H1 (cell line): ENCODE measurements at regions not wholly inside any gene's neighbourhood (a gene's known extent, or its start where the extent isn't known, plus 50 kb on each side); places are given as distances from the start of the nearest gene placed in this dataset.

Source experiments
- CTCF ChIA-PET: fragments of 300-600 bp; sonication (Branson Sonifier 250); formaldehyde crosslinking; loops from one replicate; lab custom pipeline; 2021; ENCODE audit not compliant: partially characterized antibody; lab: Charles Lee
- POLR2A ChIA-PET: fragments of 300-600 bp; sonication (Branson Sonifier 250); formaldehyde crosslinking; loops from one replicate; lab custom pipeline; 2021; ENCODE audit warnings: inconsistent platforms; ENCODE audit not compliant: partially characterized antibody; lab: Charles Lee
- DNase-seq, 2 experiments: peaks; one replicate each; pipeline versions ENCODE4 v3.0.0 to v3.0.0-alpha.2; 2010 to 2022; ENCODE audit warnings: low spot score in 2 of 2, low read depth in 1 of 2, mixed read lengths in 1 of 2
- FAIRE-seq: peaks from 2 replicates; lab custom pipeline; 2011; peaks lifted over from hg19 to GRCh38; lab: Jason Lieb, UNC
- H2AFZ ChIP-seq: 2 replicates; pipeline ENCODE4 v1.8.1; 2012; ENCODE audit warnings: low read length, inconsistent platforms
- H2AK5ac ChIP-seq: 2 replicates; pipeline ENCODE4 v1.6.1; 2013; ENCODE audit warnings: low read depth, low read length
- H2BK120ac ChIP-seq: replicated peaks from 2 replicates; pipeline ENCODE3; 2013; ENCODE audit warnings: low read depth, low read length, inconsistent platforms
- H2BK12ac ChIP-seq: 2 replicates; pipeline ENCODE4 v1.6.1; 2013; ENCODE audit warnings: low read depth, low read length
- H2BK15ac ChIP-seq: 2 replicates; pipeline ENCODE4 v1.6.1; 2013; ENCODE audit warnings: low read length
- H2BK20ac ChIP-seq: 2 replicates; pipeline ENCODE4 v1.6.1; 2013; ENCODE audit warnings: low read length
- H2BK5ac ChIP-seq: 2 replicates; pipeline ENCODE4 v1.6.1; 2013; ENCODE audit warnings: low read depth, low read length
- H3K14ac ChIP-seq: 2 replicates; pipeline ENCODE4 v1.6.1; 2013; ENCODE audit warnings: inconsistent platforms; ENCODE audit not compliant: insufficient read length
- H3K18ac ChIP-seq: 2 replicates; pipeline ENCODE4 v1.6.1; 2013; ENCODE audit warnings: low read length; ENCODE audit errors: extremely low read depth
- H3K23ac ChIP-seq: 2 replicates; pipeline ENCODE4 v1.6.1; 2013; ENCODE audit warnings: inconsistent platforms; ENCODE audit not compliant: insufficient read length
- H3K23me2 ChIP-seq: 2 replicates; pipeline ENCODE4 v1.6.1; 2013; ENCODE audit warnings: low read depth, low read length
- H3K27ac ChIP-seq: 2 replicates; pipeline ENCODE4 v1.6.1; 2011; ENCODE audit warnings: low read depth, low read length, inconsistent platforms
- H3K27me3 ChIP-seq, 4 experiments: replicated peaks in 1 of 4; 1 replicate in 1 of 4; 2 replicates in 3 of 4; pipeline versions ENCODE4 v1.6.1 to v1.8.1; 2011 to 2013; ENCODE audit warnings: low read length in 3 of 4, mild to moderate bottlenecking in 3 of 4, inconsistent platforms in 2 of 4, mixed read lengths in 2 of 4, moderate library complexity in 1 of 4; ENCODE audit not compliant: control insufficient read depth in 3 of 4, insufficient read depth in 3 of 4; ENCODE audit errors: extremely low read depth in 1 of 4
- H3K36me3 ChIP-seq, 4 experiments: 2 replicates each; pipeline versions ENCODE4 v1.6.1 to v1.8.1; 2011 to 2013; ENCODE audit warnings: mild to moderate bottlenecking in 4 of 4, low read length in 3 of 4, moderate library complexity in 2 of 4, control low read depth in 1 of 4, inconsistent platforms in 1 of 4; ENCODE audit not compliant: insufficient read depth in 4 of 4, control insufficient read depth in 2 of 4
- H3K4ac ChIP-seq: replicated peaks from 2 replicates; pipeline ENCODE3; 2013; ENCODE audit warnings: low read length, low read depth, mixed read lengths, inconsistent platforms; ENCODE audit not compliant: insufficient read length
- H3K4me1 ChIP-seq, 4 experiments: replicated peaks in 1 of 4; 1 replicate in 1 of 4; 2 replicates in 3 of 4; pipeline versions ENCODE4 v1.6.1 to v1.8.1; 2011 to 2013; ENCODE audit warnings: low read length in 3 of 4, inconsistent platforms in 2 of 4, mixed read lengths in 1 of 4; ENCODE audit not compliant: insufficient read depth in 4 of 4, control insufficient read depth in 3 of 4
- H3K4me2 ChIP-seq, 2 experiments: 2 replicates each; pipeline versions ENCODE4 v1.6.1 to v1.8.1; 2011 to 2013; ENCODE audit warnings: low read depth in 2 of 2, low read length in 2 of 2, control low read depth in 1 of 2, inconsistent platforms in 1 of 2, mild to moderate bottlenecking in 1 of 2; ENCODE audit not compliant: insufficient read depth in 1 of 2
- H3K4me3 ChIP-seq, 4 experiments: fragments of 200-600, 300-600 bp in 1 of 4; sonication (generic), shearing (Covaris generic), sonication (Bioruptor Twin) in 1 of 4; 2 replicates each; pipeline versions ENCODE4 v1.5.1 to v1.8.1; 2011 to 2016; ENCODE audit warnings: low read length in 4 of 4, low read depth in 3 of 4, control low read depth in 2 of 4, inconsistent platforms in 2 of 4, mild to moderate bottlenecking in 2 of 4, mixed read lengths in 1 of 4, moderate library complexity in 1 of 4; ENCODE audit not compliant: insufficient read depth in 2 of 4; ENCODE audit errors: extremely low read depth in 1 of 4
- H3K56ac ChIP-seq: replicated peaks from 2 replicates; pipeline ENCODE3; 2013; ENCODE audit warnings: low read depth, mild to moderate bottlenecking, mixed read lengths, low read length, inconsistent platforms; ENCODE audit not compliant: insufficient read length
- H3K79me1 ChIP-seq: 2 replicates; pipeline ENCODE4 v1.6.1; 2013; ENCODE audit warnings: low read depth, low read length, control low read depth
- H3K79me2 ChIP-seq, 2 experiments: 2 replicates each; pipeline versions ENCODE4 v1.6.1 to v1.8.1; 2012 to 2013; ENCODE audit warnings: low read length in 2 of 2, mild to moderate bottlenecking in 2 of 2, inconsistent platforms in 1 of 2; ENCODE audit not compliant: insufficient read depth in 2 of 2, control insufficient read depth in 1 of 2
- H3K9ac ChIP-seq, 4 experiments: replicated peaks in 1 of 4; 1 replicate in 1 of 4; 2 replicates in 3 of 4; pipeline versions ENCODE4 v1.6.1 to v1.8.1; 2011 to 2013; ENCODE audit warnings: low read depth in 3 of 4, low read length in 3 of 4, control low read depth in 2 of 4, mild to moderate bottlenecking in 2 of 4, moderate library complexity in 2 of 4, inconsistent platforms in 1 of 4; ENCODE audit errors: extremely low read depth in 1 of 4
- H3K9me3 ChIP-seq, 2 experiments: 2 replicates each; pipeline versions ENCODE4 v1.6.1 to v1.8.1; 2012 to 2013; ENCODE audit warnings: mild to moderate bottlenecking in 2 of 2, moderate library complexity in 2 of 2, control low read depth in 1 of 2, inconsistent platforms in 1 of 2, low read depth in 1 of 2, low read length in 1 of 2, mixed read lengths in 1 of 2; ENCODE audit not compliant: insufficient read depth in 2 of 2
- H4K20me1 ChIP-seq, 2 experiments: replicated peaks in 1 of 2; 2 replicates each; pipeline versions ENCODE3 to v1.8.1; 2011 to 2013; ENCODE audit warnings: inconsistent platforms in 2 of 2, low read length in 2 of 2, mild to moderate bottlenecking in 1 of 2; ENCODE audit not compliant: insufficient read depth in 2 of 2, control insufficient read depth in 1 of 2
- H4K5ac ChIP-seq: 2 replicates; pipeline ENCODE4 v1.6.1; 2013; ENCODE audit warnings: low read length, low read depth, mixed read lengths, inconsistent platforms; ENCODE audit not compliant: insufficient read length
- H4K8ac ChIP-seq: 2 replicates; pipeline ENCODE4 v1.8.0; 2013; ENCODE audit warnings: mild to moderate bottlenecking, moderate library complexity, low read length, inconsistent platforms; ENCODE audit not compliant: insufficient read depth; ENCODE audit errors: extremely low read depth
- H4K91ac ChIP-seq: replicated peaks from 2 replicates; pipeline ENCODE3; 2013; ENCODE audit warnings: low read length, mixed read lengths, inconsistent platforms; ENCODE audit not compliant: insufficient read length
- ATF2 ChIP-seq: IDR thresholded peaks from 2 replicates; pipeline ENCODE4 v1.6.1; 2012; ENCODE audit warnings: low read length, inconsistent platforms
- CBX5 ChIP-seq: fragments of 300-800, 300-1000 bp; sonication (generic); IDR thresholded peaks from 2 replicates; pipeline ENCODE4 v1.7.1; 2016; ENCODE audit warnings: antibody characterized with exemption, low read length, low read depth
- EGR1 ChIP-seq: IDR thresholded peaks from 2 replicates; pipeline ENCODE4 v1.6.1; 2011; ENCODE audit warnings: low read depth, low read length, borderline replicate concordance
- GTF2F1 ChIP-seq: IDR thresholded peaks from 2 replicates; pipeline ENCODE4 v1.6.1; 2012; ENCODE audit warnings: low read depth, low read length, improper control_type of control experiment, borderline replicate concordance
- HDAC6 ChIP-seq: IDR thresholded peaks from one replicate; pipeline ENCODE4 v1.7.1; 2012; ENCODE audit warnings: low read depth, mild to moderate bottlenecking, inconsistent platforms, low read length, moderate library complexity
- JUN ChIP-seq: IDR thresholded peaks from 2 replicates; pipeline ENCODE4 v1.6.1; 2011; ENCODE audit warnings: low read depth, mild to moderate bottlenecking, improper control_type of control experiment, low read length
- JUND ChIP-seq: IDR thresholded peaks from 2 replicates; pipeline ENCODE4 v1.6.1; 2011; ENCODE audit warnings: mild to moderate bottlenecking, improper control_type of control experiment, low read length
- POU5F1 ChIP-seq: IDR thresholded peaks from 2 replicates; pipeline ENCODE4 v1.6.1; 2011; ENCODE audit warnings: low read depth, mild to moderate bottlenecking, low read length, moderate library complexity
- SIRT6 ChIP-seq: IDR thresholded peaks from one replicate; pipeline ENCODE4 v1.7.1; 2012; ENCODE audit warnings: low read length, inconsistent platforms
- SIX5 ChIP-seq: IDR thresholded peaks from 2 replicates; pipeline ENCODE4 v1.6.1; 2011; ENCODE audit warnings: mild to moderate bottlenecking, low read depth, low read length
- SP1 ChIP-seq: IDR thresholded peaks from 2 replicates; pipeline ENCODE4 v1.6.1; 2011; ENCODE audit warnings: low read depth, low read length
- SRF ChIP-seq: IDR thresholded peaks from 2 replicates; pipeline ENCODE4 v1.6.1; 2011; ENCODE audit warnings: mild to moderate bottlenecking, low read depth, low read length, moderate library complexity
- USF2 ChIP-seq: IDR thresholded peaks from 2 replicates; pipeline ENCODE4 v1.6.1; 2011; ENCODE audit warnings: low read length, improper control_type of control experiment
- WGBS, 2 experiments: shearing (Covaris generic) in 1 of 2; methylation state at CpG; one replicate each; pipeline versions ENCODE4 v1.1.6 to v1.1.7; 2013 to 2015; ENCODE audit warnings: low lambda C conversion rate in 2 of 2, mixed read lengths in 2 of 2, inconsistent platforms in 1 of 2, low coverage in 1 of 2, missing lambda C conversion rate in 1 of 2; ENCODE audit not compliant: insufficient replicate concordance in 2 of 2, insufficient coverage in 1 of 2, insufficient read length in 1 of 2; ENCODE audit errors: extremely low coverage in 1 of 2, missing lambda C conversion rate in 1 of 2; 5-methylcytosine and 5-hydroxymethylcytosine counted together

DNA sequence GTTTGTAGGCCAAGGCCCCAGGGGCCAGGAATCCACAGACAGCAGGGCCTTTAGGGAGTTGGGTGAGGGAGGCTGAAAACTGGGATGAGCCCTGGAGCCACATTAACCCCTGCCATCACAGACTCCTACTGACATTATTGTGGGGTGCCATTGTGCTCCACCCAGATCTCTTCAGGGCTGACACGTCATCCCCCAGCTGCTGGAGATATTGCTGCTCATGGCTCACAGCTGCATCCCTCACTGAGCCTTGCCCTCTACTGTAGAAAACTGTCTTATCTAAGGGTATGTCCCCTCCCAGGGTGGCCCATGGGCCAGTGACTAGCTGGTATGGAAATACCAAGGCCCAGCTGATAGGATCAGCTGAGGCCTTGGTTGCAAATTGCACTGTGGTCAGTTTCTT lies 87.3 kb upstream of the PRR23C start:
- H3K79me2 ChIP-seq = no peaks in the 10 kb centered on the region
- H3K18ac ChIP-seq = no peak overlapping the region
- no peak overlapping the region for H3K4me2 ChIP-seq
- POLR2A ChIA-PET = no interaction called here
- no peak overlapping the region for H2AFZ ChIP-seq
- no peak overlapping the region for H3K14ac ChIP-seq
- H3K27me3 ChIP-seq = no peaks in the 10 kb centered on the region; a peak in 1 of 7 replicates
- H3K27ac ChIP-seq = no peak overlapping the region
- H4K20me1 ChIP-seq = no peaks in the 10 kb centered on the region
- no peaks in the 10 kb centered on the region for H3K79me1 ChIP-seq
- H4K91ac ChIP-seq = no peak overlapping the region
- DNase-seq (no peak), FAIRE-seq (no peak)
- H3K9me3 ChIP-seq = peaks cover 3 to 16% of the 10 kb centered on the region in 2 experiments; a peak in 1 of 4 replicates
- H2BK20ac ChIP-seq = no peak overlapping the region
- 88% methylated on average over 1 of the region's 1 CpG; no CpG with 5 or more reads in 1 of the 2 experiments for WGBS, 2 experiments
- no peak overlapping the region for H3K56ac ChIP-seq
- H2BK12ac ChIP-seq = no peak overlapping the region
- H3K4me1 ChIP-seq = peaks cover 0 to 4% (median 0%) of the 10 kb centered on the region in 4 experiments; a peak in 2 of 7 replicates
- H3K4ac ChIP-seq = no peak overlapping the region
- H4K8ac ChIP-seq = no peak overlapping the region
- H3K9ac ChIP-seq = no peak overlapping the region
- peaks cover 2% of the 10 kb centered on the region; the same call in 1 of the 2 replicates for H3K23me2 ChIP-seq
- H3K4me3 ChIP-seq = no peak overlapping the region
- H3K36me3 ChIP-seq = no peaks in the 10 kb centered on the region; a peak in 1 of 8 replicates
- TF ChIP-seq SIX5 = no peak
- no peak for TF ChIP-seq ATF2
- no peak for TF ChIP-seq SRF
- TF ChIP-seq JUN = no peak
- no peak for TF ChIP-seq CBX5
- no peak for TF ChIP-seq POU5F1
- no peak for TF ChIP-seq GTF2F1
- TF ChIP-seq JUND = no peak
- no peak for TF ChIP-seq EGR1
- no peak for TF ChIP-seq SIRT6
- no peak for TF ChIP-seq HDAC6
- no peak for TF ChIP-seq USF2
- TF ChIP-seq SP1 = no peak
- H2BK5ac ChIP-seq = no peak overlapping the region
- H2BK120ac ChIP-seq = no peak overlapping the region
- no peak overlapping the region for H4K5ac ChIP-seq
- H2BK15ac ChIP-seq = no peak overlapping the region
- no peak overlapping the region for H2AK5ac ChIP-seq
- CTCF ChIA-PET = interaction anchor here (1.2 to 2.9 kb wide), 2 partner anchors 20 to 198 kb away, joined by 3 to 22 read pairs; no protein-coding TSS in a partner anchor
- H3K23ac ChIP-seq = no peak overlapping the region
